Tibial nerve (tissue), 4 donors: ENCODE measurements at regions not wholly inside any gene's neighbourhood (a gene's known extent, or its start where the extent isn't known, plus 50 kb on each side); places are given as distances from the start of the nearest gene placed in this dataset.
"Not testable (repeated sequence)": the region's sequence is repeated elsewhere in the genome, so short reads cannot be mapped to it uniquely, and the experiment has no call there.

ENCODE experiments used
- DNase-seq, 2 donors: peaks; one replicate each; pipeline ENCODE4 v3.0.0-alpha.2; 2019; ENCODE audit warnings: low spot score in 2 of 2
- H3K27ac ChIP-seq, 4 donors: fragments of 200-600 bp; sonication (generic) in 3 of 4; one replicate each; pipeline ENCODE4 v1.5.1; 2017 to 2019; ENCODE audit warnings: mild to moderate bottlenecking in 1 of 4
- H3K27me3 ChIP-seq, 2 donors: fragments of 200-600 bp; sonication (generic) in 1 of 2; one replicate each; pipeline versions ENCODE4 v1.5.1 to v1.6.0; 2017 to 2019
- H3K36me3 ChIP-seq, 3 donors: fragments of 200-600 bp; sonication (generic); one replicate each; pipeline ENCODE4 v1.5.1; 2018 to 2019
- H3K4me1 ChIP-seq, 4 donors: fragments of 200-600 bp; sonication (generic) in 3 of 4; one replicate each; pipeline ENCODE4 v1.5.1; 2017 to 2019
- H3K4me3 ChIP-seq, 4 donors: fragments of 200-600 bp; sonication (generic) in 3 of 4; one replicate each; pipeline ENCODE4 v1.5.1; 2017 to 2019; ENCODE audit warnings: mild to moderate bottlenecking in 1 of 4, moderate library complexity in 1 of 4
- H3K9me3 ChIP-seq, 4 donors: fragments of 200-600 bp; sonication (generic) in 3 of 4; one replicate each; pipeline ENCODE4 v1.5.1; 2017 to 2019
- CTCF ChIP-seq, 5 experiments: fragments of 200-600 bp in 3 of 5; fragments of 450-650 bp in 2 of 5; sonication (generic) in 3 of 5; IDR thresholded peaks; one replicate each; pipeline ENCODE4 v1.5.1; 2016 to 2019; ENCODE audit warnings: antibody characterized with exemption in 5 of 5, mild to moderate bottlenecking in 3 of 5, moderate library complexity in 2 of 5
- EP300 ChIP-seq, 2 donors: sonication (generic); formaldehyde crosslinking; IDR thresholded peaks; one replicate each; pipeline ENCODE4 v1.6.1; 2017; ENCODE audit warnings: antibody characterized with exemption in 2 of 2, mild to moderate bottlenecking in 1 of 2
- POLR2A ChIP-seq, 2 donors: fragments of 450-650 bp; IDR thresholded peaks; one replicate each; pipeline ENCODE4 v1.6.1; 2017; ENCODE audit warnings: antibody characterized with exemption in 2 of 2, mild to moderate bottlenecking in 2 of 2, moderate library complexity in 2 of 2
- WGBS, 2 donors: methylation state at CpG; one replicate each; pipeline ENCODE4 v1.1.5; 2018; 5-methylcytosine and 5-hydroxymethylcytosine counted together

GRCh38 chr7:41445432-41445831 lies 257.5 kb downstream of the INHBA start:
- no peaks in the 10 kb centered on the region for H3K36me3 ChIP-seq
- no peak for DNase-seq
- H3K9me3 ChIP-seq, result no peaks in the 10 kb centered on the region
- TF ChIP-seq EP300 (IDR thresholded peaks at IDR 0.05) (no peak), CTCF (IDR thresholded peaks at IDR 0.05) (no peak), POLR2A (IDR thresholded peaks at IDR 0.05) (no peak)
- no peaks in the 10 kb centered on the region for H3K27me3 ChIP-seq
- H3K4me1 ChIP-seq, result peaks cover 0 to 6% (median 0%) of the 10 kb centered on the region in 4 donors
- WGBS, 2 donors, result 79 to 88% methylated on average over 1 of the region's 1 CpG
- no peak overlapping the region for H3K4me3 ChIP-seq
- no peak overlapping the region for H3K27ac ChIP-seq

- H3K36me3 ChIP-seq, result no peaks in the 10 kb centered on the region
- 63 to 77% methylated on average over 7 of the region's 7 CpGs for WGBS, 2 donors
- no peak for DNase-seq
- H3K4me3 ChIP-seq, result no peak overlapping the region
- no peak overlapping the region for H3K27ac ChIP-seq
- H3K4me1 ChIP-seq, result no peaks in the 10 kb centered on the region
- TF ChIP-seq EP300 (IDR thresholded peaks at IDR 0.05) (no peak), CTCF (IDR thresholded peaks at IDR 0.05) (no peak), POLR2A (IDR thresholded peaks at IDR 0.05) (no peak)
- H3K9me3 ChIP-seq, result no peaks in the 10 kb centered on the region
- no peaks in the 10 kb centered on the region for H3K27me3 ChIP-seq
Measured at GRCh38 chr7:41439515-41439879, 263.4 kb downstream of the INHBA start.

- no peaks in the 10 kb centered on the region for H3K27me3 ChIP-seq
Measured at GRCh38 chr7:41438705-41439514, 264.0 kb downstream of the INHBA start.

GRCh38 chr7:41437257-41438196 lies 265.4 kb downstream of the INHBA start:
- H3K36me3 ChIP-seq, result no peaks in the 10 kb centered on the region
- H3K27ac ChIP-seq, result no peak overlapping the region
- H3K4me3 ChIP-seq, result no peak overlapping the region
- WGBS, 2 donors, result 66 to 70% methylated on average over 10 of the region's 10 CpGs
- H3K4me1 ChIP-seq, result no peaks in the 10 kb centered on the region
- DNase-seq, result no peak
- no peaks in the 10 kb centered on the region for H3K9me3 ChIP-seq
- no peak for TF ChIP-seq POLR2A (IDR thresholded peaks at IDR 0.05)
- TF ChIP-seq CTCF (IDR thresholded peaks at IDR 0.05), result no peak
- TF ChIP-seq EP300 (IDR thresholded peaks at IDR 0.05), result no peak
- no peaks in the 10 kb centered on the region for H3K27me3 ChIP-seq

More at GRCh38 chr7:41438705-41439514, 264.0 kb downstream of the INHBA start:
- H3K36me3 ChIP-seq, result no peaks in the 10 kb centered on the region
- DNase-seq, result no peak
- H3K27ac ChIP-seq, result no peak overlapping the region
- no peaks in the 10 kb centered on the region for H3K4me1 ChIP-seq
- TF ChIP-seq EP300 (IDR thresholded peaks at IDR 0.05), result no peak
- TF ChIP-seq CTCF (IDR thresholded peaks at IDR 0.05), result no peak
- TF ChIP-seq POLR2A (IDR thresholded peaks at IDR 0.05), result no peak
- H3K9me3 ChIP-seq, result no peaks in the 10 kb centered on the region
- 81 to 85% methylated on average over 8 of the region's 8 CpGs for WGBS, 2 donors
- no peak overlapping the region for H3K4me3 ChIP-seq

GRCh38 chr7:41436139-41436538 lies 266.8 kb downstream of the INHBA start:
- no peak for DNase-seq
- TF ChIP-seq CTCF (IDR thresholded peaks at IDR 0.05) (no peak), EP300 (IDR thresholded peaks at IDR 0.05) (no peak), POLR2A (IDR thresholded peaks at IDR 0.05) (no peak)
- Histone ChIP-seq H3K36me3 (no peaks in the 10 kb centered on the region), H3K4me3 (no peak overlapping the region), H3K27ac (no peak overlapping the region), H3K4me1 (no peaks in the 10 kb centered on the region), H3K27me3 (no peaks in the 10 kb centered on the region), H3K9me3 (no peaks in the 10 kb centered on the region)
- 97 to 98% methylated on average over 3 of the region's 3 CpGs for WGBS, 2 donors

GRCh38 chr7:41435020-41435419 lies 267.9 kb downstream of the INHBA start:
- not testable (repeated sequence) for DNase-seq, H3K27ac ChIP-seq, H3K4me3 ChIP-seq, H3K9me3 ChIP-seq, H3K4me1 ChIP-seq, H3K36me3 ChIP-seq, H3K27me3 ChIP-seq
- WGBS, 2 donors, result 84 to 92% methylated on average over 9 of the region's 9 CpGs
